ENCODE measurements at regions not wholly inside any gene's neighbourhood (a gene's known extent, or its start where the extent isn't known, plus 50 kb on each side); places are given as distances from the start of the nearest gene placed in this dataset.
"Not testable (repeated sequence)": the region's sequence is repeated elsewhere in the genome, so short reads cannot be mapped to it uniquely, and the experiment has no call there.

DNA sequence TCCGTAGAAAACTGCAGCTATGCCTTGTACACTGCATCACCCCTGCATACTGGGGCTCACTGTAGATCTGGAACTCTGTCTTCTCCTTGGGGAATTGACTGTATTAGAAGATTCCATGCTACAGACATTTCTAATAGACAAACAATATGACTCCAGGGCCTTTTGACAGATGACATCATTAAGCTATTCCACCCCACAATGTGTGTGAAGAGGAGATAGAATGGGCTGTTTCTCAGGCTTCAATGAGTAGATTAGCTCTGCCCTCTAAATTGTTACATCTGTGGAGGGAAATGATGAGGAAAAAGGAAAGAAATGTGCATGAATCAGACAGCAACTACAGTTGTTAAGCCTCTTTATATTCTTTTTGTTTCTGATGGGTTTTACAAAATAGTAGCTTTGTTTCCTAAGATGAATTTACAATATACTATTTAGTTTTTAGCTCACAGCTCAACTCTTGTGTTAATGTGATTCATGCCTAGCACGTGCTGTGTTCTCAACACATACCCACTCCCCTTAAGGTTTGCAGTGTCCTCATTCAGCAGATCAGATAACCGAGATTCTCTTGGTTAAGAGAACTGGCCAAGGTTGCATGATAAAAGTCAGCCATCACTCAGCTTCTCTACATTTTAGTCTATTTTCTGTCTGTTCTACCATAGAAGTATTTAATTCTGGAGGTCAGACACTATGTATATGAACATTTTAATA is 281.6 kb upstream of the NBPF12 start:
- H2BK120ac ChIP-seq (ENCODE audit: low read depth, low read length, poor library complexity, severe bottlenecking); H4K20me1 ChIP-seq (ENCODE audit: control insufficient read depth, insufficient read depth, insufficient read length); H3T11ph ChIP-seq (ENCODE audit: low read length); H2BK20ac ChIP-seq (ENCODE audit: low read depth, low read length, poor library complexity, severe bottlenecking); H2AFZ ChIP-seq (ENCODE audit: low read length); H2BK12ac ChIP-seq (ENCODE audit: insufficient read length, low read depth, low read length); H3K9me3 Mint-ChIP-seq; H3K79me2 ChIP-seq (ENCODE audit: insufficient read depth, low read length); H3K27ac ChIP-seq (ENCODE audit: insufficient read length, low read depth, low read length); H2BK15ac ChIP-seq (ENCODE audit: low read depth, low read length); H3K4me1 ChIP-seq (ENCODE audit: insufficient read depth, low read length); H3K79me1 ChIP-seq (ENCODE audit: insufficient read depth, low read depth, low read length, poor library complexity, severe bottlenecking); H3K18ac ChIP-seq (ENCODE audit: insufficient read length, low read depth, low read length); H4K8ac ChIP-seq (replicated peaks; ENCODE audit: insufficient read length, low read depth, low read length); H4K5ac ChIP-seq (ENCODE audit: insufficient read length, low read depth, low read length); H3K27me3 Mint-ChIP-seq (ENCODE audit: low read depth); H3K23me2 ChIP-seq (ENCODE audit: insufficient read length, low read depth, low read length, poor library complexity, severe bottlenecking); H3K56ac ChIP-seq (ENCODE audit: insufficient read length, low read depth, low read length); H3K4ac ChIP-seq (ENCODE audit: low read depth, low read length); H3K23ac ChIP-seq (ENCODE audit: insufficient read length, low read depth, low read length); H3K4me3 Mint-ChIP-seq; DNase-seq; H3K9ac ChIP-seq (ENCODE audit: extremely low read depth, insufficient read length, low read length); H3K4me1 Mint-ChIP-seq; H2AK5ac ChIP-seq (ENCODE audit: insufficient read length, low read length); H3K27ac Mint-ChIP-seq; H2BK5ac ChIP-seq (ENCODE audit: insufficient read length, low read length); H3K27me3 ChIP-seq (ENCODE audit: insufficient read depth, low read length); H3K36me3 Mint-ChIP-seq (ENCODE audit: insufficient read depth in 1 of 3, low read depth in 3 of 3); H3K14ac ChIP-seq (ENCODE audit: insufficient read depth, low read length); H4K91ac ChIP-seq (ENCODE audit: insufficient read length, low read depth, low read length); H3K9me3 ChIP-seq (ENCODE audit: control insufficient read depth, low read depth, low read length); H3K4me2 ChIP-seq (ENCODE audit: insufficient read depth, insufficient read length, low read length): not testable (repeated sequence)
- WGBS (ENCODE audit: extremely low coverage, insufficient read length, low lambda C conversion rate), result no CpG with 5 or more reads among the region's 3 CpGs

GRCh38 chr1:146654763-146655162 is 283.4 kb upstream of the NBPF12 start:
- H4K91ac ChIP-seq (ENCODE audit: insufficient read length, low read depth, low read length); H3K9ac ChIP-seq (ENCODE audit: extremely low read depth, insufficient read length, low read length); H3K27me3 Mint-ChIP-seq (ENCODE audit: low read depth); H2BK12ac ChIP-seq (ENCODE audit: insufficient read length, low read depth, low read length); H2BK120ac ChIP-seq (ENCODE audit: low read depth, low read length, poor library complexity, severe bottlenecking); H3K4me1 ChIP-seq (ENCODE audit: insufficient read depth, low read length); H3K9me3 ChIP-seq (ENCODE audit: control insufficient read depth, low read depth, low read length); H3K79me1 ChIP-seq (ENCODE audit: insufficient read depth, low read depth, low read length, poor library complexity, severe bottlenecking); H3K56ac ChIP-seq (ENCODE audit: insufficient read length, low read depth, low read length); H3K79me2 ChIP-seq (ENCODE audit: insufficient read depth, low read length); H3K23me2 ChIP-seq (ENCODE audit: insufficient read length, low read depth, low read length, poor library complexity, severe bottlenecking); H4K20me1 ChIP-seq (ENCODE audit: control insufficient read depth, insufficient read depth, insufficient read length); H2AK5ac ChIP-seq (ENCODE audit: insufficient read length, low read length); H4K5ac ChIP-seq (ENCODE audit: insufficient read length, low read depth, low read length); H3K14ac ChIP-seq (ENCODE audit: insufficient read depth, low read length); DNase-seq; H3T11ph ChIP-seq (ENCODE audit: low read length); H2BK5ac ChIP-seq (ENCODE audit: insufficient read length, low read length); H3K9me3 Mint-ChIP-seq; H3K4ac ChIP-seq (ENCODE audit: low read depth, low read length); H3K4me1 Mint-ChIP-seq; H2BK20ac ChIP-seq (ENCODE audit: low read depth, low read length, poor library complexity, severe bottlenecking); H3K36me3 Mint-ChIP-seq (ENCODE audit: insufficient read depth in 1 of 3, low read depth in 3 of 3); H2BK15ac ChIP-seq (ENCODE audit: low read depth, low read length); H3K27ac Mint-ChIP-seq; H2AFZ ChIP-seq (ENCODE audit: low read length); H3K27me3 ChIP-seq (ENCODE audit: insufficient read depth, low read length); H3K23ac ChIP-seq (ENCODE audit: insufficient read length, low read depth, low read length); H3K18ac ChIP-seq (ENCODE audit: insufficient read length, low read depth, low read length); H3K4me3 Mint-ChIP-seq; H3K27ac ChIP-seq (ENCODE audit: insufficient read length, low read depth, low read length); H3K4me2 ChIP-seq (ENCODE audit: insufficient read depth, insufficient read length, low read length); H4K8ac ChIP-seq (replicated peaks; ENCODE audit: insufficient read length, low read depth, low read length): not testable (repeated sequence)
- no CpG with 5 or more reads among the region's 4 CpGs for WGBS (ENCODE audit: extremely low coverage, insufficient read length, low lambda C conversion rate)
